ENCODE measurements at regions not wholly inside any gene's neighbourhood (a gene's known extent, or its start where the extent isn't known, plus 50 kb on each side); places are given as distances from the start of the nearest gene placed in this dataset.

GRCh38 chr14:94867946-94868771 is 98.2 kb upstream of the GSC start:
- no peak overlapping the region for H3K4me3 ChIP-seq
- no peaks in the 10 kb centered on the region for H3K4me1 ChIP-seq
- H3K36me3 ChIP-seq = no peaks in the 10 kb centered on the region
- intact Hi-C loops (cut with DNase I) = no loop called here
- TF ChIP-seq CTCF (IDR thresholded peaks at IDR 0.05) = no peak
- no peak overlapping the region for H3K27ac ChIP-seq
- no peaks in the 10 kb centered on the region for H3K27me3 ChIP-seq
- no peaks in the 10 kb centered on the region for H3K9me3 ChIP-seq
- DNase-seq (ENCODE audit: low spot score in 2 of 2) = no peak

GRCh38 chr14:94867209-94867608 is 97.3 kb upstream of the GSC start:
- Histone ChIP-seq H3K27me3 (no peaks in the 10 kb centered on the region), H3K36me3 (no peaks in the 10 kb centered on the region), H3K27ac (no peak overlapping the region), H3K4me1 (no peaks in the 10 kb centered on the region), H3K9me3 (no peaks in the 10 kb centered on the region), H3K4me3 (no peak overlapping the region)
- intact Hi-C loops (cut with DNase I) = no loop called here
- no peak for TF ChIP-seq CTCF (IDR thresholded peaks at IDR 0.05)
- no peak for DNase-seq (ENCODE audit: low spot score in 2 of 2)

GRCh38 chr14:94864387-94865195 is 94.7 kb upstream of the GSC start:
- DNase-seq (ENCODE audit: low spot score in 2 of 2) = no peak
- Histone ChIP-seq H3K36me3 (no peaks in the 10 kb centered on the region), H3K27me3 (no peaks in the 10 kb centered on the region), H3K9me3 (no peaks in the 10 kb centered on the region), H3K27ac (no peak overlapping the region), H3K4me3 (no peak overlapping the region), H3K4me1 (no peaks in the 10 kb centered on the region)
- TF ChIP-seq CTCF (IDR thresholded peaks at IDR 0.05) = no peak
- intact Hi-C loops (cut with DNase I) = no loop called here

- H3K27ac ChIP-seq = no peak overlapping the region
- TF ChIP-seq CTCF (IDR thresholded peaks at IDR 0.05) = no peak
- no peaks in the 10 kb centered on the region for H3K9me3 ChIP-seq
- no peaks in the 10 kb centered on the region for H3K36me3 ChIP-seq
- H3K4me1 ChIP-seq = no peaks in the 10 kb centered on the region
- DNase-seq (ENCODE audit: low spot score in 2 of 2) = no peak
- intact Hi-C loops (cut with DNase I) = no loop called here
- H3K27me3 ChIP-seq = no peaks in the 10 kb centered on the region
- no peak overlapping the region for H3K4me3 ChIP-seq
These were observed 93.5 kb upstream of the GSC start for GRCh38 chr14:94863366-94863765.

- DNase-seq (ENCODE audit: low spot score in 2 of 2) = no peak
- Histone ChIP-seq H3K4me3 (no peak overlapping the region), H3K4me1 (no peaks in the 10 kb centered on the region), H3K9me3 (peaks cover 0 to 10% of the 10 kb centered on the region in 2 donors), H3K27ac (no peak overlapping the region), H3K27me3 (no peaks in the 10 kb centered on the region), H3K36me3 (no peaks in the 10 kb centered on the region)
- TF ChIP-seq CTCF (IDR thresholded peaks at IDR 0.05) = no peak
- intact Hi-C loops (cut with DNase I) = no loop called here
These were observed 88.0 kb upstream of the GSC start for GRCh38 chr14:94857950-94858349.
